ENCODE measurements at regions not wholly inside any gene's neighbourhood (a gene's known extent, or its start where the extent isn't known, plus 50 kb on each side); places are given as distances from the start of the nearest gene placed in this dataset.

DNA sequence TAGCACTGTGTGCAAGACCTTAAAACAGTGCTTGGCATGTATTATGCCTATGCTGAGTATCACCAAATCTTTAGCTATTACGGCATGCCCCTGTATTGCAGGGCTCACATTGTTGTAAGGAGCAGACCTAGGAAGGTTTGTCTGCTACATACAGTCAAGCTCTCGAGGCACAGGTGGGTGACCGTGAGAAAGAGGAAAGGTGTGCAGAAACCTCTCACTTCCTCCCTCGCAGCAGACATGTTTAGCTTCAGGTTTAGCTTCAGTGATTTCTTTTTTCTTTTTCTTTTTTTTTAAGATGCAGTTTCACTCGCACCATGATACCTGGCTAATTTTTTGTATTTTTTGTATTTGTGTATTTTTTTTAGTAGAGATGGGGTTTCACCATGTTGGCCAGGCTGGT lies 275.8 kb upstream of the RIOK2 start:
- H3K36me3 Mint-ChIP-seq (ENCODE audit: low read depth, unreplicated experiment), result no peaks in the 10 kb centered on the region
- no peaks in the 10 kb centered on the region for H3K27me3 Mint-ChIP-seq (ENCODE audit: low read depth, unreplicated experiment)
- Histone ChIP-seq H3K36me3 (ENCODE audit: insufficient read depth, low read length) (no peaks in the 10 kb centered on the region), H3K4me2 (ENCODE audit: low read length) (no peak overlapping the region), H4K20me1 (ENCODE audit: insufficient read depth, low read length) (no peaks in the 10 kb centered on the region), H3K79me2 (ENCODE audit: insufficient read depth, low read length) (no peaks in the 10 kb centered on the region), H3K9ac (ENCODE audit: low read length) (no peak overlapping the region), H3K27ac (ENCODE audit: low read depth, low read length) (no peak overlapping the region), H3K27me3 (ENCODE audit: insufficient read depth, low read length) (no peaks in the 10 kb centered on the region), H2AFZ (ENCODE audit: low read depth, low read length) (no peak overlapping the region), H3K9me3 (ENCODE audit: insufficient read depth, low read depth, low read length) (no peaks in the 10 kb centered on the region), H3K4me3 (ENCODE audit: insufficient read depth, low read depth, low read length) (no peak overlapping the region), H3K4me1 (ENCODE audit: insufficient read depth, low read length) (no peaks in the 10 kb centered on the region)
- H3K27ac Mint-ChIP-seq (ENCODE audit: unreplicated experiment), result no peak overlapping the region
- no peak overlapping the region for H3K4me3 Mint-ChIP-seq (ENCODE audit: unreplicated experiment)
- H3K4me1 Mint-ChIP-seq (ENCODE audit: low read depth, unreplicated experiment), result no peaks in the 10 kb centered on the region
- TF ChIP-seq EZH2 (IDR thresholded peaks at IDR 0.05; ENCODE audit: insufficient read depth, low read length), result no peak
- no peak for TF ChIP-seq CTCF (IDR thresholded peaks at IDR 0.05; ENCODE audit: insufficient read depth, low read depth, low read length)
- FAIRE-seq (no peak), DNase-seq (ENCODE audit: low read depth) (no peak)
- no peaks in the 10 kb centered on the region for H3K9me3 Mint-ChIP-seq (ENCODE audit: unreplicated experiment)

DNA sequence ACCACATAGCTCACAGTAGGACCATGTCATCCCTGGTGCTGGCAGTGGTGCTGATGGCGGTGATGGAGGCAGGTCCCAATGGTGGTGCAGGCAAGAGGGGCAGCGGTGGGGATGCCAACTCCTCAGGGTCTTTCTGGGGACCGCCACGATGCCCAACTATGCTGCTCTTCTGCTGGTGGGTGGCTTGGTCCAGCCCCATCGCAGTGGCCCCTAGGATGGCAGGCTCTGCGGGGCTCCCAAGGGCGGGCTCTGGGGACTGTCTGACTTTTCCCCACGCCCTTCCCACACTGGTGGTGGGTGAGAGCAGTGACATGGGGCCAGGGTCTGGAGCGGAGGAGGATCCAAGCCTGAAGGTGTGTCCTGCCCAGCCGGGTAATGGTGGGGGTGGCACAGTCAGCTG lies 288.9 kb upstream of the RIOK2 start:
- H3K4me1 Mint-ChIP-seq (ENCODE audit: low read depth, unreplicated experiment), result no peaks in the 10 kb centered on the region
- TF ChIP-seq EZH2 (IDR thresholded peaks at IDR 0.05; ENCODE audit: insufficient read depth, low read length) (no peak), CTCF (IDR thresholded peaks at IDR 0.05; ENCODE audit: insufficient read depth, low read depth, low read length) (no peak)

GRCh38 chr5:97475847-97476246 lies 292.8 kb upstream of the RIOK2 start:
- H3K9me3 ChIP-seq (ENCODE audit: insufficient read depth, low read depth, low read length), result peaks cover 3% of the 10 kb centered on the region
- no peaks in the 10 kb centered on the region for H3K4me1 Mint-ChIP-seq (ENCODE audit: low read depth, unreplicated experiment)
- H3K4me1 ChIP-seq (ENCODE audit: insufficient read depth, low read length), result no peaks in the 10 kb centered on the region
- no peak overlapping the region for H3K4me3 Mint-ChIP-seq (ENCODE audit: unreplicated experiment)
- no peak for DNase-seq (ENCODE audit: low read depth)
- H3K4me2 ChIP-seq (ENCODE audit: low read length), result no peak overlapping the region
- no peak for FAIRE-seq
- H3K79me2 ChIP-seq (ENCODE audit: insufficient read depth, low read length), result no peaks in the 10 kb centered on the region
- H3K9ac ChIP-seq (ENCODE audit: low read length), result no peak overlapping the region
- no peaks in the 10 kb centered on the region for H3K27me3 Mint-ChIP-seq (ENCODE audit: low read depth, unreplicated experiment)
- H3K36me3 Mint-ChIP-seq (ENCODE audit: low read depth, unreplicated experiment), result no peaks in the 10 kb centered on the region
- H3K4me3 ChIP-seq (ENCODE audit: insufficient read depth, low read depth, low read length), result no peak overlapping the region
- no peaks in the 10 kb centered on the region for H3K27me3 ChIP-seq (ENCODE audit: insufficient read depth, low read length)
- no peak overlapping the region for H3K27ac Mint-ChIP-seq (ENCODE audit: unreplicated experiment)
- H4K20me1 ChIP-seq (ENCODE audit: insufficient read depth, low read length), result no peaks in the 10 kb centered on the region
- no peaks in the 10 kb centered on the region for H3K9me3 Mint-ChIP-seq (ENCODE audit: unreplicated experiment)
- H3K27ac ChIP-seq (ENCODE audit: low read depth, low read length), result no peak overlapping the region
- TF ChIP-seq CTCF (IDR thresholded peaks at IDR 0.05; ENCODE audit: insufficient read depth, low read depth, low read length), result no peak
- no peak for TF ChIP-seq EZH2 (IDR thresholded peaks at IDR 0.05; ENCODE audit: insufficient read depth, low read length)
- no peaks in the 10 kb centered on the region for H3K36me3 ChIP-seq (ENCODE audit: insufficient read depth, low read length)
- no peak overlapping the region for H2AFZ ChIP-seq (ENCODE audit: low read depth, low read length)

More for the DNA sequence above, 288.9 kb upstream of the RIOK2 start:
- FAIRE-seq (no peak), DNase-seq (ENCODE audit: low read depth) (no peak)
- no peak overlapping the region for H3K27ac ChIP-seq (ENCODE audit: low read depth, low read length)
- H3K27me3 Mint-ChIP-seq (ENCODE audit: low read depth, unreplicated experiment), result no peaks in the 10 kb centered on the region
- H3K27ac Mint-ChIP-seq (ENCODE audit: unreplicated experiment), result no peak overlapping the region
- H3K9ac ChIP-seq (ENCODE audit: low read length), result no peak overlapping the region
- no peaks in the 10 kb centered on the region for H3K79me2 ChIP-seq (ENCODE audit: insufficient read depth, low read length)
- no peak overlapping the region for H3K4me3 ChIP-seq (ENCODE audit: insufficient read depth, low read depth, low read length)
- no peaks in the 10 kb centered on the region for H4K20me1 ChIP-seq (ENCODE audit: insufficient read depth, low read length)
- H2AFZ ChIP-seq (ENCODE audit: low read depth, low read length), result no peak overlapping the region
- peaks cover 12% of the 10 kb centered on the region for H3K9me3 ChIP-seq (ENCODE audit: insufficient read depth, low read depth, low read length)
- peaks cover 2% of the 10 kb centered on the region for H3K36me3 Mint-ChIP-seq (ENCODE audit: low read depth, unreplicated experiment)
- H3K9me3 Mint-ChIP-seq (ENCODE audit: unreplicated experiment), result peaks cover 12% of the 10 kb centered on the region
- no peaks in the 10 kb centered on the region for H3K27me3 ChIP-seq (ENCODE audit: insufficient read depth, low read length)
- no peak overlapping the region for H3K4me2 ChIP-seq (ENCODE audit: low read length)
- H3K4me3 Mint-ChIP-seq (ENCODE audit: unreplicated experiment), result no peak overlapping the region
- H3K36me3 ChIP-seq (ENCODE audit: insufficient read depth, low read length), result no peaks in the 10 kb centered on the region
- H3K4me1 ChIP-seq (ENCODE audit: insufficient read depth, low read length), result no peaks in the 10 kb centered on the region
